Activated CD4-positive, alpha-beta memory T cell treated with anti-CD3 and anti-CD28 coated beads for 36 hours (primary cell): ENCODE measurements at regions not wholly inside any gene's neighbourhood (a gene's known extent, or its start where the extent isn't known, plus 50 kb on each side); places are given as distances from the start of the nearest gene placed in this dataset.

Experiments used
- CTCF ChIA-PET: fragments of 350-600 bp; sonication (Branson Sonifier 250); formaldehyde crosslinking; loops from one replicate; lab custom pipeline; 2021; ENCODE audit warnings: antibody characterized with exemption, inconsistent platforms; lab: Charles Lee
- POLR2A ChIA-PET: fragments of 350-600 bp; sonication (Branson Sonifier 250); formaldehyde crosslinking; loops from one replicate; lab custom pipeline; 2021; ENCODE audit warnings: antibody characterized with exemption; lab: Charles Lee
- DNase-seq: peaks from one replicate; pipeline ENCODE4 v3.0.0-alpha.2; 2020
- H3K27ac Mint-ChIP-seq: one replicate; pipeline ENCODE4 v1.8.0; 2021; ENCODE audit warnings: mixed read lengths
- H3K27me3 Mint-ChIP-seq: one replicate; pipeline ENCODE4 v1.8.0; 2021; ENCODE audit warnings: mixed read lengths
- H3K36me3 Mint-ChIP-seq: one replicate; pipeline ENCODE4 v1.8.0; 2021; ENCODE audit warnings: mixed read lengths
- H3K4me1 Mint-ChIP-seq: one replicate; pipeline ENCODE4 v1.8.0; 2021; ENCODE audit warnings: low read depth, mixed read lengths
- H3K4me3 Mint-ChIP-seq: one replicate; pipeline ENCODE4 v1.8.0; 2021; ENCODE audit warnings: mild to moderate bottlenecking, mixed read lengths
- H3K9me3 Mint-ChIP-seq: one replicate; pipeline ENCODE4 v1.8.0; 2021; ENCODE audit warnings: mixed read lengths
- intact Hi-C: fragments of 100-400 bp; cut with micrococcal nuclease; formaldehyde crosslinking; loops from one replicate; pipeline ENCODE4 v1.15.1; 2023

GRCh38 chrX:5474282-5474681 lies 754.4 kb downstream of the NLGN4X start:
- intact Hi-C loops, result no loop called here
- Mint-ChIP-seq H3K4me1 (no peaks in the 10 kb centered on the region), H3K36me3 (no peaks in the 10 kb centered on the region), H3K9me3 (peaks cover 10% of the 10 kb centered on the region), H3K27me3 (no peaks in the 10 kb centered on the region), H3K27ac (no peak overlapping the region), H3K4me3 (no peak overlapping the region)
- DNase-seq, result no peak
- CTCF ChIA-PET, result no interaction called here
- POLR2A ChIA-PET, result no interaction called here

GRCh38 chrX:5458300-5458842 lies 770.3 kb downstream of the NLGN4X start:
- POLR2A ChIA-PET, result no interaction called here
- no peaks in the 10 kb centered on the region for H3K36me3 Mint-ChIP-seq
- intact Hi-C loops, result no loop called here
- CTCF ChIA-PET, result no interaction called here
- no peaks in the 10 kb centered on the region for H3K27me3 Mint-ChIP-seq
- no peak overlapping the region for H3K4me3 Mint-ChIP-seq
- peaks cover 2% of the 10 kb centered on the region for H3K9me3 Mint-ChIP-seq
- no peak for DNase-seq
- H3K4me1 Mint-ChIP-seq, result no peaks in the 10 kb centered on the region
- no peak overlapping the region for H3K27ac Mint-ChIP-seq

- H3K4me3 Mint-ChIP-seq, result no peak overlapping the region
- POLR2A ChIA-PET, result no interaction called here
- H3K4me1 Mint-ChIP-seq, result no peaks in the 10 kb centered on the region
- intact Hi-C loops, result no loop called here
- DNase-seq, result no peak
- CTCF ChIA-PET, result no interaction called here
- H3K27ac Mint-ChIP-seq, result no peak overlapping the region
- H3K36me3 Mint-ChIP-seq, result no peaks in the 10 kb centered on the region
- no peaks in the 10 kb centered on the region for H3K9me3 Mint-ChIP-seq
- no peaks in the 10 kb centered on the region for H3K27me3 Mint-ChIP-seq
Measured at GRCh38 chrX:5449323-5449722, 779.3 kb downstream of the NLGN4X start.

GRCh38 chrX:5431823-5432222 lies 796.8 kb downstream of the NLGN4X start:
- ChIA-PET CTCF (no interaction called here), POLR2A (no interaction called here)
- intact Hi-C loops, result no loop called here
- H3K9me3 Mint-ChIP-seq, result no peaks in the 10 kb centered on the region
- no peaks in the 10 kb centered on the region for H3K27me3 Mint-ChIP-seq
- H3K36me3 Mint-ChIP-seq, result no peaks in the 10 kb centered on the region
- H3K27ac Mint-ChIP-seq, result no peak overlapping the region
- no peak overlapping the region for H3K4me3 Mint-ChIP-seq
- H3K4me1 Mint-ChIP-seq, result no peaks in the 10 kb centered on the region
- DNase-seq, result no peak

GRCh38 chrX:5425119-5425518 lies 803.5 kb downstream of the NLGN4X start:
- CTCF ChIA-PET, result no interaction called here
- Mint-ChIP-seq H3K36me3 (no peaks in the 10 kb centered on the region), H3K9me3 (no peaks in the 10 kb centered on the region), H3K27me3 (no peaks in the 10 kb centered on the region), H3K27ac (no peak overlapping the region), H3K4me1 (no peaks in the 10 kb centered on the region), H3K4me3 (no peak overlapping the region)
- intact Hi-C loops, result no loop called here
- POLR2A ChIA-PET, result no interaction called here
- no peak for DNase-seq

GRCh38 chrX:5417381-5417780 lies 811.3 kb downstream of the NLGN4X start:
- no peak for DNase-seq
- Mint-ChIP-seq H3K27me3 (no peaks in the 10 kb centered on the region), H3K36me3 (no peaks in the 10 kb centered on the region), H3K27ac (no peak overlapping the region), H3K4me1 (no peaks in the 10 kb centered on the region), H3K4me3 (no peak overlapping the region), H3K9me3 (no peaks in the 10 kb centered on the region)
- ChIA-PET CTCF (no interaction called here), POLR2A (no interaction called here)
- intact Hi-C loops, result no loop called here

GRCh38 chrX:5415738-5416137 lies 812.9 kb downstream of the NLGN4X start:
- no peaks in the 10 kb centered on the region for H3K4me1 Mint-ChIP-seq
- H3K9me3 Mint-ChIP-seq, result peaks cover 3% of the 10 kb centered on the region
- no peaks in the 10 kb centered on the region for H3K36me3 Mint-ChIP-seq
- no peak overlapping the region for H3K4me3 Mint-ChIP-seq
- no peaks in the 10 kb centered on the region for H3K27me3 Mint-ChIP-seq
- CTCF ChIA-PET, result no interaction called here
- DNase-seq, result no peak
- intact Hi-C loops, result no loop called here
- POLR2A ChIA-PET, result no interaction called here
- H3K27ac Mint-ChIP-seq, result no peak overlapping the region

- no peak overlapping the region for H3K27ac Mint-ChIP-seq
- DNase-seq, result no peak
- intact Hi-C loops, result no loop called here
- H3K36me3 Mint-ChIP-seq, result no peaks in the 10 kb centered on the region
- CTCF ChIA-PET, result no interaction called here
- no peak overlapping the region for H3K4me3 Mint-ChIP-seq
- no peaks in the 10 kb centered on the region for H3K27me3 Mint-ChIP-seq
- POLR2A ChIA-PET, result no interaction called here
- no peaks in the 10 kb centered on the region for H3K4me1 Mint-ChIP-seq
- peaks cover 3% of the 10 kb centered on the region for H3K9me3 Mint-ChIP-seq
Measured at GRCh38 chrX:5409106-5409505, 819.6 kb downstream of the NLGN4X start.

- ChIA-PET CTCF (no interaction called here), POLR2A (no interaction called here)
- H3K9me3 Mint-ChIP-seq, result peaks cover 4% of the 10 kb centered on the region
- H3K36me3 Mint-ChIP-seq, result no peaks in the 10 kb centered on the region
- no peak for DNase-seq
- H3K27ac Mint-ChIP-seq, result no peak overlapping the region
- intact Hi-C loops, result no loop called here
- H3K27me3 Mint-ChIP-seq, result no peaks in the 10 kb centered on the region
- no peak overlapping the region for H3K4me3 Mint-ChIP-seq
- H3K4me1 Mint-ChIP-seq, result no peaks in the 10 kb centered on the region
Measured at GRCh38 chrX:5402461-5402860, 826.2 kb downstream of the NLGN4X start.

- Mint-ChIP-seq H3K4me1 (no peaks in the 10 kb centered on the region), H3K27ac (no peak overlapping the region), H3K9me3 (peaks cover 4% of the 10 kb centered on the region), H3K4me3 (no peak overlapping the region), H3K27me3 (no peaks in the 10 kb centered on the region), H3K36me3 (no peaks in the 10 kb centered on the region)
- intact Hi-C loops, result no loop called here
- CTCF ChIA-PET, result no interaction called here
- no peak for DNase-seq
- POLR2A ChIA-PET, result no interaction called here
Measured at GRCh38 chrX:5399403-5399802, 829.3 kb downstream of the NLGN4X start.

- intact Hi-C loops, result no loop called here
- Mint-ChIP-seq H3K4me3 (no peak overlapping the region), H3K9me3 (peaks cover 2% of the 10 kb centered on the region), H3K36me3 (no peaks in the 10 kb centered on the region), H3K27me3 (no peaks in the 10 kb centered on the region), H3K27ac (no peak overlapping the region), H3K4me1 (no peaks in the 10 kb centered on the region)
- POLR2A ChIA-PET, result no interaction called here
- CTCF ChIA-PET, result no interaction called here
- DNase-seq, result no peak
Measured at GRCh38 chrX:5397409-5397808, 831.3 kb downstream of the NLGN4X start.

GRCh38 chrX:5390376-5390775 lies 838.3 kb downstream of the NLGN4X start:
- Mint-ChIP-seq H3K27ac (no peak overlapping the region), H3K9me3 (no peaks in the 10 kb centered on the region), H3K4me1 (no peaks in the 10 kb centered on the region), H3K4me3 (no peak overlapping the region), H3K36me3 (no peaks in the 10 kb centered on the region), H3K27me3 (no peaks in the 10 kb centered on the region)
- POLR2A ChIA-PET, result no interaction called here
- no peak for DNase-seq
- intact Hi-C loops, result no loop called here
- CTCF ChIA-PET, result no interaction called here

- no peak overlapping the region for H3K4me3 Mint-ChIP-seq
- no peak overlapping the region for H3K27ac Mint-ChIP-seq
- no peaks in the 10 kb centered on the region for H3K36me3 Mint-ChIP-seq
- no peaks in the 10 kb centered on the region for H3K9me3 Mint-ChIP-seq
- ChIA-PET POLR2A (no interaction called here), CTCF (no interaction called here)
- H3K4me1 Mint-ChIP-seq, result no peaks in the 10 kb centered on the region
- H3K27me3 Mint-ChIP-seq, result no peaks in the 10 kb centered on the region
- intact Hi-C loops, result no loop called here
- DNase-seq, result no peak
Measured at GRCh38 chrX:5388087-5388486, 840.6 kb downstream of the NLGN4X start.
